GM21723 (cell line): ENCODE measurements at regions not wholly inside any gene's neighbourhood (a gene's known extent, or its start where the extent isn't known, plus 50 kb on each side); places are given as distances from the start of the nearest gene placed in this dataset.

ENCODE experiments used
- ATAC-seq: cut with Tn5 transposase; IDR thresholded peaks from one replicate; pipeline ENCODE4 v1.9.1; 2021; ENCODE audit warnings: mild to moderate bottlenecking, moderate library complexity; ENCODE audit not compliant: unreplicated experiment

DNA sequence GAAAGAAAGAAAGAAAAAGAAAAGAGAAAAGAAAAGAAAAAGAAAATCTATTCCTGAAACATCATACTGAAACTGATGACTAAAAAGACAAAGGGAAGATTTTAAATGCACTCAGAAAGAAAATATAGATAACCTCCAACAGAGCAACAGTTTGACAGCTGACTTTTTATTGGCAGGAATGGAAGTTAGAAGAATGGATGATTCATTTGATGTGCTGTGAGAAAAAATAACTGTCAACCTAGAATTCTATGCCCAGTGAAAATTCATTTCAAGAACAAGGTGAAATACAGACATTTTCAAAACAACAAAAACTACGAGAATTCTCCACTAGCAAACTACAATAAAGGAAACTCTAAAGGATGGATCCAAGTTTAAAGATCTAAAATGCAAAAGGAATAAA, 50.5 kb upstream of the HSPA12A start:
- no peak for ATAC-seq

DNA sequence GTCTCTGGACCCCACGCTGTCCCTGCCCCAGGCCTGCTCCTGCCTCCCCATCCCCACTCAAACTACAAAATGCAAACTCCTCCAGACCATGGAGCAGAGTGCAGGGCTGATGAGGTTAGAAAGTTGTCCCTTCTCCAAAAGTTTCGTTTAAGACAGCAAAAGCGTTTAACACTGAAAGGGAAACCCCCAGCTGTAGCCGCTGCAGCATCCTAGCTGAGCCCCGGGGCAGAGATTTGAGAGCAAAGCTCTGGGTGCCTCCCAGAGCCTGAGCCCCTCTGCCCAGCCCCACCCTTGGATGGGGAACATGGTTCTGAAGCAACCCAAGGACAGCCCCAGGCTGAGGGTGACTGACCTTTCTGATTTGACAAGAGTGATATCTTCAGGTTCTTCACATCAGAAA, 52.8 kb upstream of the ENO4 start:
- peak; percentile 6 for ATAC-seq

- peak; percentile 92 for ATAC-seq
Measured at GRCh38 chr10:116796910-116797513, 52.3 kb upstream of the ENO4 start.

DNA sequence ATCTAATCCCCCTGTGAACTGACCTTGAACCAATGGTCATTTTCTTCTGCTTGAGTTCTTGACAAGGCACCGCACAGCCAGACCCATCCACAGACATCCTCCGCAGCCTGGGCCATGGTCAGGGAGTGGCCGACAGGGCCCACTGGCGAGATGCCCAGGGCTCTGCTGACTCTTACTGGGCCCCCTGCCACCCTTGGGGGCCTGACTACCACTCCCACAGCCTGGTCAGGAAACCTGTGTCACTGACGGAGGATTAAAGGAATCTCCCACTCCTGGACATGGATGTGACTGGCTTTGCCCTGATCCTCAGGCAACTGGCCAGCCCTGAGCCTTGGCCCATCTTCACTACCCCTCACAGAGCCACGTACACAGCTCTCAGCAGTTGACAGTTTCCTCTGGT, 50.4 kb upstream of the ENO4 start:
- no peak for ATAC-seq
